Gastroesophageal sphincter (tissue), 3 donors: ENCODE measurements at regions not wholly inside any gene's neighbourhood (a gene's known extent, or its start where the extent isn't known, plus 50 kb on each side); places are given as distances from the start of the nearest gene placed in this dataset.

ENCODE experiments used
- CTCF ChIP-seq, 4 experiments: fragments of 200-600 bp in 2 of 4; fragments of 450-650 bp in 2 of 4; sonication (generic) in 1 of 4; IDR thresholded peaks; one replicate each; pipeline ENCODE4 v1.5.1; 2017 to 2019; ENCODE audit warnings: antibody characterized with exemption in 4 of 4, mild to moderate bottlenecking in 2 of 4, moderate library complexity in 2 of 4
- POLR2A ChIP-seq, 2 donors: fragments of 450-650 bp; IDR thresholded peaks; one replicate each; pipeline ENCODE4 v1.6.1; 2017; ENCODE audit warnings: antibody characterized with exemption in 2 of 2, mild to moderate bottlenecking in 2 of 2, moderate library complexity in 1 of 2

- TF ChIP-seq POLR2A (IDR thresholded peaks at IDR 0.05), result no peak
- no peak for TF ChIP-seq CTCF (IDR thresholded peaks at IDR 0.05)
These were observed 234.1 kb downstream of the GATA3 start for GRCh38 chr10:8288600-8288999.
